ENCODE measurements at regions not wholly inside any gene's neighbourhood (a gene's known extent, or its start where the extent isn't known, plus 50 kb on each side); places are given as distances from the start of the nearest gene placed in this dataset.
"Not testable (repeated sequence)": the region's sequence is repeated elsewhere in the genome, so short reads cannot be mapped to it uniquely, and the experiment has no call there.

GRCh38 chr7:68401313-68401712 is 1197.0 kb upstream of the AUTS2 start:
- no peak for DNase-seq (ENCODE audit: low spot score)

DNA sequence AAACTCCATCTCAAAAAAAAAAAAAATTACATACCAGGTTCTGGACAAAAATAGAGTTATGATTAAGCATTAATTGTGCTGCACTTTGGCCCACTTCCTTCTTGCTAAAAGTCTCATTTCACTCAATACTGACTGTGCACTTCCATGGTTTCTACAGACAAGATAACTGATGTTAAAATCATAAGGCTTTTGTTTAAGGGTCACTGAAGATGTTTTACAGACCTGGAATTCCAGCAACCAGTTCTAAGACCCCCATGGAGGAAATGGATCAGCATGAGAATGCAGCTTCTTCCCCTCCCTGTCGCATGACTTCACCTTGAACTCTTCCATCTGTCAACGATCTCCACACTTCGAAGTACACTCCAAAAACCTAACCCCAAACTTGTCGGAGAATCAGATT is 1191.8 kb upstream of the AUTS2 start:
- DNase-seq (ENCODE audit: low spot score) = no peak

DNA sequence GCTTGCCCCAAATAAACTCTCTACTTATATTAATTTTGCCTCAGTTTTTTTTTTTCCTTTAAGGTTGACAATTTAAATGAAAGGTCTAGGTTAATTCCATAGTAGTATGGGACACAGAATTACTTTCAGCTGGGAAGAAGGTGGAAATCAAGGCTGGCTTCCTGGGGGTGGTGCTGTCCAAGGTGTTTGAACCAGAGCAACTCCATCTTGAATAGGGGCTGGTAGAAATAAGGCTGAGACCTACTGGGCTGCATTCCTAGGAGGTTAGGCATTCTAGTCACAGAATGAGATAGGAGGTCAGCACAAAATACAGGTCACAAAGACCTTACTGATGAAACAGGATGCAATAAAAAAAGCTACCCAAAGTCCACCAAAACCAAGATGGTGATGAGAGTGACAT is 1190.8 kb upstream of the AUTS2 start:
- DNase-seq (ENCODE audit: low spot score) = no peak

DNA sequence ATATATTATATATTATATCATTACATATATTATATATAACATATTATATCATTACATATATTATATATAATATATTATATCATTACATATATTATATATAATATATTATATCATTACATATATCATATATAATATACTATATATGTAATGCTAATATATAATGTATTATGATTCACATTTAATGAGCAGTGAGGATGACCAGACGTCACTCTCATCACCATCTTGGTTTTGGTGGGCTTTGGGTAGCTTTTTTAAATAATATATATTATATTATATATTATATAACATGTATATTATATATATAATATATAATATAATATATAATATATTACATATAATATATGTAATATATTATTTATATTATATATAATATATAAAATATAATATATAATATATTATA is 1189.4 kb upstream of the AUTS2 start:
- DNase-seq (ENCODE audit: low spot score) = no peak

GRCh38 chr7:68409851-68410250 is 1188.4 kb upstream of the AUTS2 start:
- DNase-seq (ENCODE audit: low spot score) = no peak

DNA sequence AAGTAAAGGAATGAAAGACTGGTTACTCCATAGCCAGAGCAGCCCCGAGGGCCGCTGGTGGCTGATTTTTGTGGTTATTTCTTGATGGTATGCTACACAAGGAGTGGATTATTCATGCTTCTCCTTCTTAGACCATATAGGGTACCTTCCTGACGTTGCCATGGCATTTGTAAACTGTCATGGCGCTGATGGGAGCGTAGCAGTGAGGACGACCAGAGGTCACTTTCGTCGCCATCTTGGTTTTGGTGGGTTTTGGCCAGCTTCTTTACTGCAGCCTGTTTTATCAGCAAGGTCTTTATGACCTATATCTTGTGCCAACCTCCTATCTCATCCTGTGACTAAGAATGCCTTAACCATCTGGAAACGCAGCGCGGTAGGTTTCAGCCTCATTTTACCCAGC is 1187.6 kb upstream of the AUTS2 start:
- not testable (repeated sequence) for DNase-seq (ENCODE audit: low spot score)

DNA sequence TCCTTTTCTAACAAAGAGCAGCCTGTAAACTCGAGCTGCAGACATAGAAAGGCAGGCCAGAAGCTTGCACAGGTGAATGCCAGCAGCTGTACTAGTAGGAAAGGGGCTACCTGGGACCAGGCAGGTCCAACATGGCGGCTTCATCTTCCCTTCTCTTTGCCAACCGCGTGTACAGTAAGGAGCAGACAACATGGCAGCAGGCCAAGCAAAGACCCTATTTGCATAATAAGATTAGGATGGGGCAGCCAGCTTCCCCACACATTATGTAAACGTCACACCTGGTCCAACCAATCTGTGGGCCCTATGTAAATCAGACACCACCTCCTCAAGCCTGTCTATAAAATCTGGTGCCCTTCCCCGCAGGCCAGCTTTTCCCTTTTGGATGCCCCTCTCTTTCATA is 1186.5 kb upstream of the AUTS2 start:
- DNase-seq (ENCODE audit: low spot score) = no peak

GRCh38 chr7:68414631-68415425 is 1183.4 kb upstream of the AUTS2 start:
- no peak for DNase-seq (ENCODE audit: low spot score)

DNA sequence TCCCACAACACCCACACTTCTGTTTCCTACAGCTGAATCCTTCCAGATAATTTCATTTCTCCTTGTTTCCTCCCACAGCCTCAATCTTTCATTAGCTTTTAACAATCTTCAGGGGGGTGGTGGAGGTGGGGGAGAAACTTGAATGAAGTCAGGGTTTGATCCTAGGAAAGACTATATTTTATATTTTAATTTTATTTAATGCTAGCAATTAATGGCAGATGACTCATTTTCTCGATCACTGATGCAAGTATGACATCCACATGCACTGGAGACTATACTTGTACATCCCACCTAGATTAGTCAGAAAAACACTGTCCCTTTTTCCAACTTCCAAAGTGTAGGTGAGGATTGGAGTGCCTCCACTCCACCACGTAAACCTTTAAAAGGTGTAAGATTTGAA is 1181.3 kb upstream of the AUTS2 start:
- DNase-seq (ENCODE audit: low spot score) = no peak

DNA sequence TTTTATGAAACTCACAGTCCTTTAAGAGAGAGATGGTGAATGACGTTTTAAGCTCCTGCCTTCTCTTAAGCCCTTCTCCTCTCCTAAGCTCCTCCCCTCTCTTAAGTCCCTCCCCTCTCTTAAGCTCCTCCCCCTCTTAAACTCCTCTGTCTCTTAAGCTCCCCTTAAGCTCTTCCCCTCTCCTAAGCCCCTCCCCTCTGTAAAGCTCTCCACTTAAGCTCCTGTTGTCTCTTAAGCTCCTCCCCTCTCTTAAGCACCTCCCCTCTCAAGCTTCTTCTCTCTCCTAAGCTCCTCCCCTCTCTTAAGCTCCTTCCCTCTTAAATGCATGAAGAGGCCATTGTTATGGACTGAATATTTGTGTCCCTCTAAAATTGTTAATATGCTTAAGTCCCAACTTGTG is 1180.6 kb upstream of the AUTS2 start:
- no peak for DNase-seq (ENCODE audit: low spot score)

GRCh38 chr7:68420342-68421192 is 1177.7 kb upstream of the AUTS2 start:
- DNase-seq (ENCODE audit: low spot score) = no peak

DNA sequence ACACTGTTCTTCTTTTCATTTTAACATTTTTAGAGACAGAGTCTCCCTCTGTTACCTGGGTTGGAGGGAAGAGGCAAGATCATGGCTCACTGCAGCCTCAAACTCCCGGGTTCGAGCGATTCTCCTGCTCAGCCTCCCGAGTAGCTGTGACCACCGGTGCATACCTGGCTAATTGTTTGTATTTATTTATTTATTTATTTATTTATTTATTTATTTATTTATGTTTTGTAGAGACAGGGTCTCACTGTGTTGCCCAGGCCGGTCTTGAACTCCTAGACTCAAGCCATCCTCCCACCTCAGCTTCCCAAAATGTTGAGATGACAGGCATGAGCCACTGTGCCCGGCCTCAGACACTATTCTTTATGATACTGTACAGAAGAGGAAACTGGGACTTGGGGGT is 1176.6 kb upstream of the AUTS2 start:
- no peak for DNase-seq (ENCODE audit: low spot score)

DNA sequence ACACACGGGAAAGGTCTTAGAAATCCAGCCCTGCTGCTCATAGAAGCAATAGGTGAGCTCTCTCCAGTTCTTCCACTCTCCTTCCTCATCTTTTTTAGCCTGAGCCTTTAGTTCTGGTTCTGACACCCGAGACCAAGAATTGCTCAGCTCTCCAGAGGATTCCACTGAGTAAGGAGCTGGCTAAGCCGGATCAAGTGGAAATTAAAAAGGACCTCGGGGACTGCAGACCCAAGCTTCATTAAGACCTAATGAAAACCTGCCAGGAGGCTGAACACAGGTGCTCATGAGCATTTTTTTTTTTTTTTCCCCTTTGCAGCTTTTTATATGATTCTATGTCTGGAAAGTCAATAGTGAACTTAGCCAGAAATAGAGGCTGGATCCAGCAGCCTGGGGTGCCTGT is 1176.0 kb upstream of the AUTS2 start:
- no peak for DNase-seq (ENCODE audit: low spot score)

- no peak for DNase-seq (ENCODE audit: low spot score)
Measured at GRCh38 chr7:68423356-68423755, 1174.9 kb upstream of the AUTS2 start.

DNA sequence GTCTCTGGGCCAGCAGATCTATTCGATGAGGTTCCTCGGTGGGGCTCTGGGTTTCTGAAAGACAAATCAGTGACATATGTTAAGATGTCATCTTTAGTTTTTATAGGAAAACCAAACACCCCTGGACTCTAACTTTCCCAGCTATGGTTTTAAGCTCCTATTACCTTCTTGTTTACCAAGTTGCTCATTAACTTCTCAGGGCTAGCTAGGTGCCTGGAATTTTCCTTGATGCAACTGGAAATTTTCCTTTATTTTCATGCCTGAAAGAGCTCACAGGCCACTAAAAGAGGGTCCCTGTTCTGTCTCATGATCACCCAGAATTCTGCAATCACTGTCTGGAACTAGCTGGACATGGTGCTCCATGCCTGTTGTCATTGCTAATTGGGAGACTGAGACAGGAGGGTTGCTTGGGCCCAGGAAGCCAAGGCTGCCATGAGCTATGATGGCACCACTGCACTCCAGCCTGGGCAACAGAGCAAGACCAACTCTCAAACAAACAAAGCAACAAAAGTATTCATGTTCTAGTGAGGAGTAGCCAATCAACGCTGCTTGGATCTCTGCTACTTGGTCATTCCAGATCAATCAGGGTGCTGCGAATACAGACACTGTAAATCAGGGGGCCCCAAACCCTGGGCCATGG is 1173.5 kb upstream of the AUTS2 start:
- no peak for DNase-seq (ENCODE audit: low spot score)

DNA sequence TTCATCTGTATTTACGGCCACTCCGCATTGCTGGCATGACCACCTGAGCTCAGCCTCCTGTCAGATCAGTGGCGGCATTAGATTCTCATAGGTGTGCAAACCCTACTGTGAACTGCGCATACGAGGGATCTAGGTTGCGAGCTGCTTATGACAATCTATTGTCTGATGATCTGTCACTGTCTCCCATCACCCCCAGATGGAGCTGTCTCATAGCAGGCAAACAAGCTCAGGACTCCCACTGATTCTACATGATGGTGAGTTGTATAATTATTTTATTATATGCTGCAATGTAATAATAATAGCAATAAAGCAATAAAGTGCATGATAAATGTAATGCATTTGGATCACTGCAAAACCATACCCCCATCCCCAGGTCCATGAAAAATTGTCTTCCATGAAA is 1172.9 kb upstream of the AUTS2 start:
- DNase-seq (ENCODE audit: low spot score) = no peak

DNA sequence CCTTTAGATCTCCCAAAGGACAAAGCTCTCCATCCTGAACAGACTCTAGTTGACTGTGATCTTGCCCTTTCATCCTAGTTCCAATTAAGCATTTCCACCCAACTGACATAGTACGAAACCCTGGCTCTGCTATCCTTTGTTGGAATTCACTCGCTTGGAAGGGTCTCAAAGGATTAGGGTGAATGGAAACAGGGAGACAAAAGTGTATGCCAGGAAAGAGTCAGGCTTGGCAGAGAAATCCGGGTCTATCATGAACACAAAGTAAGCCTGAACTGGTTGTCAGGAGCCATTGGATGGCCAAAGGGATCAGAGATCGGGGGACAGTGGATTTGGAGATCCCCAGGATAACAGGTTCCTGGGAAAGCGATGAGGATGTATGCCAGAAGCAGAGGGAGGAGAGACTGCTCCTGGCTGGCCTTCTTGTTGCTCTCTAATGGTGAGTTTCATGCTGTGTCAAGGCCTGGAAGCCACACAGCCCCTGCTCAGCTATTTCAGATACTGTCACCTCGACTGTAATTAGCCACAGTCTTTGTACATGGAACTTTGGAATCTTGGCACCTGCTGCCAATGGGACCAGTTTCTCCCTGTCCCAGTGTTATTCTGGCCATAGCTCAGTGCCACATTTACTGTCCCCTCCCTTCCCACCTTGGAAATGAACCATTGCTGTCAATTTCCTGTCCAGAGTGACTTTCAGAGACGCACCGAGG is 1168.7 kb upstream of the AUTS2 start:
- no peak for DNase-seq (ENCODE audit: low spot score)

- DNase-seq (ENCODE audit: low spot score) = no peak
Measured at GRCh38 chr7:68432585-68432984, 1165.7 kb upstream of the AUTS2 start.

- DNase-seq (ENCODE audit: low spot score) = no peak
Measured at GRCh38 chr7:68433462-68434070, 1164.7 kb upstream of the AUTS2 start.

- DNase-seq (ENCODE audit: low spot score) = no peak
Measured at GRCh38 chr7:68434857-68435256, 1163.4 kb upstream of the AUTS2 start.

GRCh38 chr7:68438016-68438415 is 1160.3 kb upstream of the AUTS2 start:
- DNase-seq (ENCODE audit: low spot score) = no peak

GRCh38 chr7:68438811-68439210 is 1159.5 kb upstream of the AUTS2 start:
- DNase-seq (ENCODE audit: low spot score) = no peak

All from hematopoietic multipotent progenitor cell treated with erythropoietin and hydrocortisone succinate and interleukin-3 and kit ligand, for 15 days (in vitro differentiated cells).